ENCODE measurements at regions not wholly inside any gene's neighbourhood (a gene's known extent, or its start where the extent isn't known, plus 50 kb on each side); places are given as distances from the start of the nearest gene placed in this dataset.

DNA sequence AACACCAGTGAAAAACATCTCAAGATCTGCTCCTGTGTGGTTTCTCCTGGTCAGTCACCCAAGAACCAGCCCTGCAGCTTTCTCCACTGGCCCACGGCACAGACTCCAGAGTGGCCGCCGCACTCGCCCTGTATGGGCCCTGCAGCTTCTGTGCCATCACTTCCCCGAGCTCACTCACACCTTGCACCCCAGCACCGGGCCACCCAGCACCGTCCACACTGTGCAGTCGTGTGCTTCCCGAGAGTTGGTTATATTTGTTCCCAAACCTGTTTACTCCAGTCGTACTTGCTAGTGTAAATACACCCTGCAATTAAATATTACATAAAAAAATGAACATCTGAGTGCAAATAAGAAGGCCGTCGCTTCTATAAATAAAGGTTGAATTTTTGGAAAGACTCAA is 341.7 kb downstream of the CDH26 start:
- no peak for DNase-seq (ENCODE audit: low read depth)
- no peak overlapping the region for H3K4me3 ChIP-seq (ENCODE audit: low read depth, low read length)
- TF ChIP-seq, protein P1, sequence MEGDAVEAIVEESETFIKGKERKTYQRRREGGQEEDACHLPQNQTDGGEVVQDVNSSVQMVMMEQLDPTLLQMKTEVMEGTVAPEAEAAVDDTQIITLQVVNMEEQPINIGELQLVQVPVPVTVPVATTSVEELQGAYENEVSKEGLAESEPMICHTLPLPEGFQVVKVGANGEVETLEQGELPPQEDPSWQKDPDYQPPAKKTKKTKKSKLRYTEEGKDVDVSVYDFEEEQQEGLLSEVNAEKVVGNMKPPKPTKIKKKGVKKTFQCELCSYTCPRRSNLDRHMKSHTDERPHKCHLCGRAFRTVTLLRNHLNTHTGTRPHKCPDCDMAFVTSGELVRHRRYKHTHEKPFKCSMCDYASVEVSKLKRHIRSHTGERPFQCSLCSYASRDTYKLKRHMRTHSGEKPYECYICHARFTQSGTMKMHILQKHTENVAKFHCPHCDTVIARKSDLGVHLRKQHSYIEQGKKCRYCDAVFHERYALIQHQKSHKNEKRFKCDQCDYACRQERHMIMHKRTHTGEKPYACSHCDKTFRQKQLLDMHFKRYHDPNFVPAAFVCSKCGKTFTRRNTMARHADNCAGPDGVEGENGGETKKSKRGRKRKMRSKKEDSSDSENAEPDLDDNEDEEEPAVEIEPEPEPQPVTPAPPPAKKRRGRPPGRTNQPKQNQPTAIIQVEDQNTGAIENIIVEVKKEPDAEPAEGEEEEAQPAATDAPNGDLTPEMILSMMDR (IDR thresholded peaks at IDR 0.05; ENCODE audit: insufficient read depth, low read depth, low read length), result no peak

DNA sequence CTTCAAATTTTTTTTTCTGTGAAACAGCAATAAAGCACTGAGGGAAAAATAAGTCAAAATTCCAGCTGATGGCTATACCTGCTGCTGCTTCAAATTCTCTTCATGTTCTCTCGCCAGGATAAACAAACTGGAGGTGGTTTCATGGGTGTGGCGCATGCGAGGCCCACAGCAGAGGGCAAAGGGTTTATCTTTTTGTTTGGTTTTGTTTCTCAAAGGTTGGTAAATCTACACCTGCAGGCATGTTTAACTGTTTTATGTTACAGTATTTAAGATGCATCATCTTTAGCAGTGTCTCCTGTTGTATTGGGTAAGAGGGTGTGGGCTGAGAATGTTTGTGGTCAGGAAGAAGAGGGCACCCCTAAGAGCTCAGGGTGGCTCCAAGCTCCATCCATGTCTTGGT is 342.2 kb downstream of the CDH26 start:
- TF ChIP-seq, protein P1 (IDR thresholded peaks at IDR 0.05; ENCODE audit: insufficient read depth, low read depth, low read length), result no peak
- DNase-seq (ENCODE audit: low read depth), result no peak
- no peak overlapping the region for H3K4me3 ChIP-seq (ENCODE audit: low read depth, low read length)

DNA sequence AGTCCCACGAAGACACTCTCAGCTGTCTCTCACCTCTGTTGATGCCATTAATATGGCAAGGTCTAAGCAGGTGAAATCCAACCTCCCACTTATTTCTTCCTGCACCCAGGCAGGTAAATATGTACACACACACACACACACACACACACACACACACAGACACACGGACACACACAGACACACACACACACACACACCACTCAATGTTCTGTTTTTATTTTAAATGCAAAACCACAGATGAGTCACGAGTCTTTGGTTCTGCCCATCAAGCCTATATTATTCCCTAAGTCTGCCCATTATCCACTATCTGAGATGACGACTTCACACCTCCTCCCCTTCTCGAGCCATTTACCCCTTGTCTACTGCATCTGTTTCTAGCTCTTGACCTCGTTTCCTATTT is 344.7 kb downstream of the CDH26 start:
- TF ChIP-seq, protein P1 (IDR thresholded peaks at IDR 0.05; ENCODE audit: insufficient read depth, low read depth, low read length), result no peak
- no peak for DNase-seq (ENCODE audit: low read depth)
- no peak overlapping the region for H3K4me3 ChIP-seq (ENCODE audit: low read depth, low read length)

DNA sequence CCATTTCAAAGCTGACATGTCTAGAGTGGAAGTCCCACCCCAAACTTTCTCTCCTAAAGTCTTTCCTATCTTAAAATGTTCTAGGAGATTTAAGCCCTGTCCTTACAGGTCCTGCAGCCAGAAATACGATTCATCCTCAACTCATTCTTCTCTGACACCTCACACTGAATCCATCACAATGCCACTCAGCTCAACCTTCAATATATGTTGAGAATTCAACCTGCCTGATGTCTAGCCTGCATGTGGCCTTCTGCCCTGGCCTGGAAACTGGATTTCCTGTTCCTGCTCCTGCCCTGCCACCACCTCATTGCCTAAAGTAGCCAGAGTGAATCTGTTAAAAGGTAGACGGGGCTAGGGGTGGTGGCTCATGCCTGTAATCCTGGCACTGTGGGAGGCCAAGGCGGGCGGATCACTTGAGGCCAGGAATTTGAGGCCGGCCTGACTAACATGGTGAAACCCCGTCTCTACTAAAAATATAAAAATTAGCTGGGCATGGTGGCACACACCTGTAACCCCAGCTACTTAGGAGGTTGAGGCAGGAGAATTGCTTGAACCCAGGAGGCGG is 345.9 kb downstream of the CDH26 start:
- DNase-seq (ENCODE audit: low read depth), result no peak
- H3K4me3 ChIP-seq (ENCODE audit: low read depth, low read length), result no peak overlapping the region
- TF ChIP-seq, protein P1 (IDR thresholded peaks at IDR 0.05; ENCODE audit: insufficient read depth, low read depth, low read length), result no peak

DNA sequence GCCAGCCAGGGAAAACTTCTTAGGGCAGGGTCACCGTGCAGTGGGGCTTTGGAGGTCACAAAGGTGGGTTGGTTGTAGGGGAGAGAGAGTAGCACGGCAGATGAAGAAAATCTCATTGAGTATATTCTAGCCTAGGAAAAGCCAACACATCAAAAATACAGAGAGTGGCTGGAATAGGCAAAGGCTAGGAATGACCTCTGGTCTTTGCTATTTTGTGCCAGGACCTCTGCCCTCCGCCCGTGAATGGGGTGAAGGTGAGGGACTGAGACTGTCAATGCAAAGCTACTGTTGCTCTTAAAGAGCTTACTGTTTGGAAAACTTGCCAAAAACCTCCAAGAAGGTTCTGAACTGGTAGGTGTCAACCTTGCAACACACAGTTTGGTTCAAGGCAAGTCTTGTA is 346.7 kb downstream of the CDH26 start:
- TF ChIP-seq, protein P1 (IDR thresholded peaks at IDR 0.05; ENCODE audit: insufficient read depth, low read depth, low read length), result no peak
- H3K4me3 ChIP-seq (ENCODE audit: low read depth, low read length), result no peak overlapping the region
- DNase-seq (ENCODE audit: low read depth), result no peak

DNA sequence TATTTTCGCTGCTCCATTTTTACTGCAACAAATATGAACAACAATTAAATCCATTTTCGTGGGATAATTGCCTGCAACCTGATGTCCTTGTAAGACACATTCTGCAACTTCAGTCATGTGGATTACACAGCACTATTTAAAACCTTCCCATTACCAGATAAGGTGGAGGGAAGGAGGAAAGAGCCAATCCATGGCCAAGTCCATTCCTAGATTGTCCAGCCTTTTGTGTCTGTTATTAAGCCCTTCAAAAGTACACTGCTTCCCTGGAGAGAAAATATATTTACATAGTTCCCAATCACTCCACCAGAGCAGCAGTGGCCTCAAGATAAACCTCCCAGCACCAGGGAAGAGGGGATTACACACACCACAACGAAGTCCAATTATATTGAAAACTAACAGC is 347.9 kb downstream of the CDH26 start:
- no peak for DNase-seq (ENCODE audit: low read depth)
- no peak overlapping the region for H3K4me3 ChIP-seq (ENCODE audit: low read depth, low read length)
- TF ChIP-seq, protein P1 (IDR thresholded peaks at IDR 0.05; ENCODE audit: insufficient read depth, low read depth, low read length), result no peak

DNA sequence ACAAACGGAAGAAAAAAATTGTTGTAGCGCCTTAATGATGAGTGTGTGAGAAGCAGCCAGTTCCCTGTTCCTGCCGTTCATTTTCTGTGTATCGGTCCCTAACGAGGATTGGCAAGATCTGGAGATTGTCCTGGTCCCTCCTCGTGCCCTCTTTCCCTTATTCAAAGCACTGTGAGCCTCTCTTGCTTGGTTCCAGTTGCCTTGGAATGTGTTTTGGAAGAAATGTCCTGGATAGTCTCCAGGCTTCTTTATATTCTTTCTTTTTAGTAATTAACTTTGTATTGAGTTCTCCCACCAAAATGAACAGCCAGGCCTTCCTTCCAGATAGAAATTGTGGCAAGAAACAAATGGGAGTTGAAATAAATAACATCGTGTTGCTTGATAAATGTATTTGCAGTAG is 348.3 kb downstream of the CDH26 start:
- TF ChIP-seq, protein P1 (IDR thresholded peaks at IDR 0.05; ENCODE audit: insufficient read depth, low read depth, low read length), result no peak
- no peak overlapping the region for H3K4me3 ChIP-seq (ENCODE audit: low read depth, low read length)
- DNase-seq (ENCODE audit: low read depth), result no peak
